IMR-90 (cell line): ENCODE measurements at regions not wholly inside any gene's neighbourhood (a gene's known extent, or its start where the extent isn't known, plus 50 kb on each side); places are given as distances from the start of the nearest gene placed in this dataset.

Experiments used
- ATAC-seq: fragments of 200-7000 bp; cut with Tn5 transposase; 2 replicates; pipeline ENCODE4 v1.9.1; 2020; ENCODE audit warnings: low read depth, mild to moderate bottlenecking, moderate library complexity
- BruUV-seq: library from RNA; stranded (reverse); fragments of 400-500 nt; replicated peaks from 2 replicates; lab custom pipeline; 2021; lab: Mats Ljungman, UMichigan
- CTCF ChIA-PET: fragments of 300-600 bp; formaldehyde crosslinking; extraction: SDS; loops from one replicate; lab custom pipeline; 2021; ENCODE audit warnings: antibody characterized with exemption; lab: Yijun Ruan, JAX
- POLR2A ChIA-PET: fragments of 300-600 bp; sonication (Branson Sonifier 250); formaldehyde crosslinking; loops from one replicate; lab custom pipeline; 2022; ENCODE audit warnings: antibody characterized with exemption; ENCODE audit not compliant: unreplicated experiment; lab: Charles Lee
- DNase-seq: peaks from one replicate; pipeline ENCODE4 v3.0.0; 2013
- H2AFZ ChIP-seq: replicated peaks from 2 replicates; pipeline ENCODE3; 2013; ENCODE audit warnings: low read length, mild to moderate bottlenecking; ENCODE audit not compliant: poor library complexity
- H2AK5ac ChIP-seq: 2 replicates; pipeline ENCODE4 v1.6.1; 2013; ENCODE audit warnings: low read depth, low read length, inconsistent platforms
- H2AK9ac ChIP-seq: replicated peaks from 2 replicates; pipeline ENCODE3; 2013; ENCODE audit warnings: mild to moderate bottlenecking, low read depth, low read length, moderate library complexity; ENCODE audit not compliant: poor library complexity
- H2BK120ac ChIP-seq: 2 replicates; pipeline ENCODE4 v1.6.1; 2013; ENCODE audit warnings: low read depth, low read length, inconsistent platforms
- H2BK15ac ChIP-seq: 3 replicates; pipeline ENCODE4 v1.6.1; 2013; ENCODE audit warnings: low read depth, low read length, inconsistent platforms
- H2BK20ac ChIP-seq: 2 replicates; pipeline ENCODE4 v1.6.1; 2013; ENCODE audit warnings: low read depth, mild to moderate bottlenecking, inconsistent platforms, low read length, moderate library complexity
- H2BK5ac ChIP-seq: 2 replicates; pipeline ENCODE4 v1.6.1; 2013; ENCODE audit warnings: mild to moderate bottlenecking, low read depth, low read length, inconsistent platforms; ENCODE audit not compliant: poor library complexity, severe bottlenecking
- H3K14ac ChIP-seq: replicated peaks from 2 replicates; pipeline ENCODE4 v1.6.1; 2013; ENCODE audit warnings: low read depth, low read length, inconsistent platforms
- H3K18ac ChIP-seq: 2 replicates; pipeline ENCODE4 v1.6.1; 2013; ENCODE audit warnings: low read depth, low read length, control low read depth
- H3K23ac ChIP-seq: 2 replicates; pipeline ENCODE4 v1.6.1; 2013; ENCODE audit warnings: low read depth, low read length, inconsistent platforms
- H3K27ac ChIP-seq: 2 replicates; pipeline ENCODE4 v1.5.1; 2013; ENCODE audit warnings: mild to moderate bottlenecking, control low read depth, low read length; ENCODE audit not compliant: insufficient read depth
- H3K27me3 ChIP-seq: 2 replicates; pipeline ENCODE4 v1.6.1; 2013; ENCODE audit warnings: low read length; ENCODE audit not compliant: control insufficient read depth, insufficient read depth
- H3K36me3 ChIP-seq: 2 replicates; pipeline ENCODE4 v1.6.1; 2013; ENCODE audit warnings: low read length, mixed read lengths; ENCODE audit not compliant: control insufficient read depth, insufficient read depth
- H3K4ac ChIP-seq: 2 replicates; pipeline ENCODE4 v1.6.1; 2013; ENCODE audit warnings: low read depth, low read length, inconsistent platforms
- H3K4me1 ChIP-seq: 2 replicates; pipeline ENCODE4 v1.6.1; 2013; ENCODE audit warnings: low read length, mixed read lengths; ENCODE audit not compliant: control insufficient read depth, insufficient read depth
- H3K4me2 ChIP-seq: 2 replicates; pipeline ENCODE4 v1.6.1; 2013; ENCODE audit warnings: low read depth, mild to moderate bottlenecking, control low read depth, low read length, moderate library complexity
- H3K4me3 ChIP-seq: 2 replicates; pipeline ENCODE4 v1.5.1; 2013; ENCODE audit warnings: low read depth, mild to moderate bottlenecking, control low read depth, low read length, moderate library complexity; ENCODE audit not compliant: insufficient read depth
- H3K56ac ChIP-seq: 2 replicates; pipeline ENCODE4 v1.6.1; 2013; ENCODE audit warnings: low read length, inconsistent platforms; ENCODE audit not compliant: insufficient read depth; ENCODE audit errors: extremely low read depth
- H3K79me1 ChIP-seq, 2 experiments: 2 replicates each; pipeline ENCODE4 v1.6.1; 2013; ENCODE audit warnings: low read length in 2 of 2, inconsistent platforms in 1 of 2, low read depth in 1 of 2
- H3K9ac ChIP-seq: 2 replicates; pipeline ENCODE4 v1.6.1; 2013; ENCODE audit warnings: low read depth, low read length, control low read depth
- H3K9me1 ChIP-seq: 2 replicates; pipeline ENCODE4 v1.6.1; 2013; ENCODE audit warnings: low read length, inconsistent platforms; ENCODE audit not compliant: insufficient read depth
- H3K9me3 ChIP-seq: 2 replicates; pipeline ENCODE4 v1.6.1; 2013; ENCODE audit warnings: low read length; ENCODE audit not compliant: control insufficient read depth, insufficient read depth
- H4K20me1 ChIP-seq: 2 replicates; pipeline ENCODE4 v1.6.1; 2013; ENCODE audit warnings: low read length, inconsistent platforms; ENCODE audit not compliant: insufficient read depth
- H4K5ac ChIP-seq: 2 replicates; pipeline ENCODE4 v1.6.1; 2013; ENCODE audit warnings: mild to moderate bottlenecking, low read depth, low read length, control low read depth
- H4K8ac ChIP-seq, 2 experiments: 2 replicates each; pipeline ENCODE4 v1.6.1; 2013; ENCODE audit warnings: low read depth in 2 of 2, low read length in 2 of 2, control low read depth in 1 of 2, inconsistent platforms in 1 of 2
- H4K91ac ChIP-seq: 2 replicates; pipeline ENCODE4 v1.6.1; 2013; ENCODE audit warnings: low read depth, low read length, inconsistent platforms; ENCODE audit not compliant: insufficient read depth
- BHLHE40 ChIP-seq: fragments of 150-350 bp; IDR thresholded peaks from 2 replicates; pipeline ENCODE4 v1.6.1; 2016; ENCODE audit warnings: mild to moderate bottlenecking, low read depth, low read length
- CEBPB ChIP-seq: IDR thresholded peaks from 2 replicates; pipeline ENCODE4 v1.6.1; 2012; ENCODE audit warnings: low read depth, low read length, improper control_type of control experiment
- CHD1 ChIP-seq: IDR thresholded peaks from 2 replicates; pipeline ENCODE4 v1.6.1; 2012; ENCODE audit warnings: low read depth, low read length, improper control_type of control experiment
- CTCF ChIP-seq: conservative IDR thresholded peaks from 2 replicates; pipeline ENCODE4 v1.5.1; 2012; ENCODE audit warnings: mild to moderate bottlenecking, low read depth, low read length, improper control_type of control experiment
- ELK1 ChIP-seq: fragments of 150-350 bp; IDR thresholded peaks from 2 replicates; pipeline ENCODE4 v1.6.1; 2016; ENCODE audit warnings: low read depth, mild to moderate bottlenecking, low read length, moderate library complexity, borderline replicate concordance
- FOS ChIP-seq: fragments of 150-350 bp; IDR thresholded peaks from 2 replicates; pipeline ENCODE4 v1.6.1; 2016; ENCODE audit warnings: low read depth, low read length
- MAFK ChIP-seq: IDR thresholded peaks from 2 replicates; pipeline ENCODE4 v1.6.1; 2012; ENCODE audit warnings: low read depth, low read length, improper control_type of control experiment
- MAZ ChIP-seq: IDR thresholded peaks from 2 replicates; pipeline ENCODE4 v1.6.1; 2012; ENCODE audit warnings: low read depth, mild to moderate bottlenecking, low read length, improper control_type of control experiment, moderate library complexity, borderline replicate concordance
- MXI1 ChIP-seq: IDR thresholded peaks from 2 replicates; pipeline ENCODE4 v1.6.1; 2012; ENCODE audit warnings: low read depth, mild to moderate bottlenecking, low read length, moderate library complexity, borderline replicate concordance
- NFE2L2 ChIP-seq: fragments of 150-350 bp; IDR thresholded peaks from 2 replicates; pipeline ENCODE4 v1.6.1; 2016; ENCODE audit warnings: low read depth, mild to moderate bottlenecking, low read length
- POLR2A ChIP-seq: IDR thresholded peaks from 2 replicates; pipeline ENCODE4 v1.6.1; 2012; ENCODE audit warnings: mild to moderate bottlenecking, low read depth, low read length
- RAD21 ChIP-seq: IDR thresholded peaks from 2 replicates; pipeline ENCODE4 v1.6.1; 2012; ENCODE audit warnings: low read length, improper control_type of control experiment
- RCOR1 ChIP-seq: IDR thresholded peaks from 2 replicates; pipeline ENCODE4 v1.6.1; 2012; ENCODE audit warnings: mild to moderate bottlenecking, low read length, improper control_type of control experiment; ENCODE audit not compliant: insufficient replicate concordance
- RFX5 ChIP-seq: IDR thresholded peaks from 2 replicates; pipeline ENCODE4 v1.8.0; 2012; ENCODE audit warnings: low read depth, mild to moderate bottlenecking, low read length, moderate library complexity
- SMC3 ChIP-seq: fragments of 150-350 bp; IDR thresholded peaks from 2 replicates; pipeline ENCODE4 v1.6.1; 2016; ENCODE audit warnings: low read depth, mild to moderate bottlenecking, antibody characterized with exemption, low read length, moderate library complexity
- USF2 ChIP-seq: fragments of 150-350 bp; IDR thresholded peaks from 2 replicates; pipeline ENCODE4 v1.6.1; 2017; ENCODE audit warnings: mild to moderate bottlenecking, antibody characterized with exemption, low read length, low read depth
- dilution Hi-C: fragments of 300-500 bp; cut with HindIII; formaldehyde crosslinking; loops from one replicate; pipeline ENCODE4 v1.14.3; 2018; ENCODE audit warnings: low sequenced_read_pairs; ENCODE audit not compliant: unreplicated experiment
- in situ Hi-C: fragments of 300-500 bp; cut with MboI; formaldehyde crosslinking; loops from 3 replicates; pipeline ENCODE4 v1.14.3; 2019; ENCODE audit warnings: low sequenced_read_pairs, inconsistent platforms, mixed read lengths
- intact Hi-C: fragments of 100-400 bp; cut with micrococcal nuclease; formaldehyde crosslinking; loops from 2 replicates; pipeline ENCODE4 v1.10.0; 2022

DNA sequence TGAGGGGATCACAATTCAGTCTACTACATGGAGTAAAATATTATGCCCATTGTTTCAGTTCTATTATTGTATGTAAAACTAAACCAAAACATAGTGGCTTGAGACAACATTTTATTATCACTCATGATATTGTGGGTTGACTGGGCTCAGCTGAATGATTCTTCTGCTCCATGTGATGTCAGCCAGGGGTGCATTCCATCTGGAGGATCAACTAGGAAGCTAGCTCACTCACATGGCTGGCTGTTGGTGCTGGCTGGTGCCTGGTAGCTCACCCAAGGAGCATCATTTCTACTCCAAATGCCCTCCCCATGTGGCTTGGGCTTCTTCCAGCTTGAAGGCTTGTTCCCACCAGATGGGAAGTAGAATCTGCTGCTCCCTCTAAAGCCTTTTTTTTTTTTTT, 51.8 kb upstream of the CLRN1 start:
- ChIA-PET POLR2A (no interaction called here), CTCF (no interaction called here)
- Histone ChIP-seq H3K27ac (no peak overlapping the region), H4K91ac (no peak overlapping the region), H2BK20ac (no peak overlapping the region), H3K4me3 (no peak overlapping the region), H3K4me1 (no peaks in the 10 kb centered on the region), H3K9me1 (no peaks in the 10 kb centered on the region), H4K20me1 (no peaks in the 10 kb centered on the region), H2AK5ac (no peak overlapping the region), H2AK9ac (no peak overlapping the region), H3K4me2 (no peak overlapping the region), H2BK120ac (no peak overlapping the region), H3K4ac (no peak overlapping the region), H3K18ac (no peak overlapping the region), H2AFZ (no peak overlapping the region), H3K27me3 (peaks cover 4% of the 10 kb centered on the region; the same call in 1 of the 2 replicates), H2BK5ac (no peak overlapping the region), H4K5ac (no peak overlapping the region), H3K79me1 (no peaks in the 10 kb centered on the region), H3K14ac (no peak overlapping the region), H3K9me3 (0 out of 2 replicates have a peak, but pooled peaks cover 2% of the 10 kb centered on the region), H3K56ac (no peak overlapping the region), H2BK15ac (no peak overlapping the region), H3K23ac (no peak overlapping the region), H3K36me3 (no peaks in the 10 kb centered on the region), H3K9ac (no peak overlapping the region), H4K8ac (no peak overlapping the region)
- intact Hi-C loops: no loop called here
- ATAC-seq: no peak
- TF ChIP-seq USF2: no peak
- no peak for TF ChIP-seq CTCF
- no peak for TF ChIP-seq CHD1
- no peak for TF ChIP-seq POLR2A
- no peak for TF ChIP-seq ELK1
- no peak for TF ChIP-seq SMC3
- TF ChIP-seq FOS: no peak
- no peak for TF ChIP-seq RCOR1
- TF ChIP-seq CEBPB: no peak
- TF ChIP-seq RFX5: no peak
- no peak for TF ChIP-seq MAFK
- no peak for TF ChIP-seq MXI1
- no peak for TF ChIP-seq BHLHE40
- TF ChIP-seq MAZ: no peak
- no peak for TF ChIP-seq RAD21
- no peak for TF ChIP-seq NFE2L2
- DNase-seq: no peak
- in situ Hi-C loops: no loop called here
- no TSS peak for BruUV-seq
- dilution Hi-C loops: no loop called here
